Stimulated activated CD4-positive, alpha-beta T cell treated with anti-CD3 and anti-CD28 coated beads, Interleukin-2, amount 100 ng/mL, for 4 hours (primary cell): ENCODE measurements at regions not wholly inside any gene's neighbourhood (a gene's known extent, or its start where the extent isn't known, plus 50 kb on each side); places are given as distances from the start of the nearest gene placed in this dataset.
"Not testable (repeated sequence)": the region's sequence is repeated elsewhere in the genome, so short reads cannot be mapped to it uniquely, and the experiment has no call there.

Experiments used
- DNase-seq: peaks from one replicate; pipeline ENCODE4 v3.0.0-alpha.2; 2020; ENCODE audit warnings: low read depth

DNA sequence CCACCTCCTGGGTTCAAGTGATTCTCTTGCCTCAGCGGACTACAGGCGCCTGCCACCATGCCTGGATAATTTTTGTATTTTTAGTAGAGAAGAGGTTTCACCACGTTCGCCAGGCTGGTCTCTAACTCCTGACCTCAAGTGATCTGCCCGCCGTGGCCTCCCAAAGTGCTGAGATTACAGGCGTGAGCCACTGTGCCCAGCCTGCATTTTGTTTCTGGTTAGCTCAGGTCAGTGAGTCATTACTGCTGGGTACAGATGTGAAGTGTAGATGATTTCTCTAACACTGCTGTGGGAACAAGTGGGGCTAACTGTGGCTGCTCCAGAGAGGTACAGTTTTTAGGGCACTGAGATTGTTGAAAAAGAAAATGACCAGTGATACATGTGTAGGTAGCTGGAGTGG, 188.6 kb downstream of the PRL start:
- DNase-seq: no peak

DNA sequence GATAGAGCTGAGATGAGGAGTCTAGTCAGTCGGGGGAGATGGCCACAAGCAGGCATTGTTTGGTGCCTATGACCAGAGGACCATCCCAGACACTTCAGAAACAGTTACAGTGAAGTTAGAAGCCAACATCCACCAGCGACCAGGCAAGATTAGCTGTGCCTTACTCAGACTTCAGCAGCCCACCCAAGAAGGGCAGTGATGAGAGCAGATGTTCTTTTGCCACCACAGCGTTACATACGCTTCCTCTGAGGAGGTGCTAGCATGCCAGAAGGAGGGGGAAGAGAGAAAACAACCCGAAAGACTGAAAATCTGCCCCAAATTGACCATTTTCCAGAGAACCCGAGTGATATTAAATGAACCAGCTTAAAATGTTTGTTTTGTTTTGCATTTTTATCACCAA, 186.8 kb downstream of the PRL start:
- DNase-seq: no peak

DNA sequence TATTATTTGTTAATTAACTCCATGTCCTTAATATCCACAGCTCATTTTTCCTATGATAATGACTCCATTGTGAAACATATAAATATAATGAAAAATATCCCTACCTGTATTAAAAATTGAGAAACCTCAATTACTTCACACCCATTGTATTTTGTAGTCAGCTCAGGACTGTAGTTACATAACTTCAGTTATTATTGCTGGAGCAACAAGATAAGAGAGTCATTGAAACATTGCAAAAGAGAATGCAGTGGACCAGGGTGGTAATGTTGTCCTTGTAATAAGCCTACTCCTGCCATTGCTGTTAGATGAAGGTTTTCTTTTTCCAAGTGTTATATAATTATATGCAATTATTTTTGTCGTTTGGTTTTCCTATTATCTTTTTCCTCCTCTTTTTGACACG, 184.4 kb downstream of the PRL start:
- DNase-seq: no peak

DNA sequence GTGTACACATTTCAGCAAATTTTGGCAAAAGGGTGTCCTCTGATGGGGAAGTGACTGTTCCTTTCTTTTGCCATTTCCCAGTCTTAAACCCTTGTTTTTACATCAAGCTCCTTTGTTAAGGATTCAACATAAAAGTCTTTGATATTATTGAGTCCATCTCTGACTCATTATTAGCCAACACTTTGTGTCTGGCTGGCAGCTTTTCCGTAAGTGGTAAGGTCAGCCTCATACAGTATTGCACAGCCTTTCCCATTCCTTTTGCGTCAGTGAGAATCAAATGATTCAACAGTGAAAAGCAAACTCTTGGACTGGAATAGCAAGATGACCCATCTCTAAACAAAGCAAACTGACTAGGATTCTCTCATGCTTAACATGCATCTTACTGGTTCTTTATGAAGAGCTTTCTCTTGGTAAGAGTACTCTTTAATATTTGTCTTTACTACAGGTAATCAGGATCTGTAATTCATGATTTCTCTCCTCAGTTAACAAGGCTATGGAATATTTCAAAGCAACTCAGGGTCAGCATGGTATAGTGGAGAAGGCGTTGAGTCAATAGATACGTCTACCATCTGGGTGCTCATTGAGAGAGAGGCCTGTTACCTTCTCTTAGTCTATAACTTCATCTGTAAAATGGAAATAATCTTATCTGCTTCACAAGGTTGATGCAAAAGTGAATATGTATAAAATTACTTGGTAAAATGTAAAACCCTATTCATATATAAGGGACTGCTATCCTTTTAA, 183.6 kb downstream of the PRL start:
- no peak for DNase-seq

DNA sequence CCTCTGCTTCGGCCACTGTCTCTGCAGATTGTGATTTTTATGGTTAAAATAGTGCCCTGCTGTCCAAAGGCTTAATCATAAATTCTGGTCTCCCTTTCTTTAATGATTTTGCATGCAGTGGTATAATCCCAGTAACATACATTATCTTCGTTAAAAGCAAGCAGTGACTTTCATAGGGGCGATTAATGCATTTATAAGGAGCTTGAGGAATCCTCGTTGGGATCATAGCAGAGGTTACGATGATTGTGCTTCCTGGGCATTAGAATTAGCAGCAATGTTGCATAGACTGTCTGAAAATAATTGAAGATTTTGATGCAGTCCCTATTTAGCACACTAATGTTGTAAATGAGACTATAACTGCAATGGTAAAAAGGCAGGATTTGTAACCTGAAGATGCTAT, 181.3 kb downstream of the PRL start:
- no peak for DNase-seq

DNA sequence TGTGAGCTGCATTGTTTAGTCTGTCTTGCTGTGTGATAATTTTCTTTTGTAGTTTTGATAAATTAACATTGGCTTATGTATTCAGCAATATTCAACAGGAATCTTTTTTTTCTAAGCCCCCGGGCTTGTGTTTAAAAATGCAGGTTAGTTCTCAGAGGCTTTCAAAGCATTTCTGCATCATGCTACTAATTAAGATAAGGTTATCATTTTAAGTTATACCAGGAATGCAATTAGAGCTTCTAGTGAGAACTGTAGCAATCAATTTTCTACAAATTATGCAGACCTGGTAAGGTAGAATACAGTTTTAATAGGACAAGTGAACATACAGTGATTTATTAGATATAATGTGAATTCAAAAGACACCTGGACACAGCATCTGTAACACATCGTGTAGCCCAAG, 179.2 kb downstream of the PRL start:
- DNase-seq: no peak

DNA sequence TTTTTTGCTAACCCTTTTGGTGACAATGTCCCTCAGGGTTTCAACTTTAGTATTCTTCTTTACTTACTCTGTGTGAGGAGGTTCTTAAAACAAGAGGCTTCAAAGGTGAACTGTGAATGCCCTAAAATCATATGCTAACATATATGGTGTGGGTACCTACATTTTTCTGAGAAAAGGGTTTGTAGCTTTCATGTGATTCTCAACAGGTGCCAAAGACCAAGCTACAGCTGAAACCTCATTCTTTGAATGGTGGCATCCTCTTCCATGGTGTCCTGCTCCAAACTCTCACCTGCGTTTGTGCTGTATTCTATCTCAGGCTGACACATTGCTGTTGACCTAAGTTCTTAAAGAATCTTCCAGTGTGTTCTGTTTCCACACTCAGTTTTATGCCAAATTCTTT, 177.3 kb downstream of the PRL start:
- no peak for DNase-seq

DNA sequence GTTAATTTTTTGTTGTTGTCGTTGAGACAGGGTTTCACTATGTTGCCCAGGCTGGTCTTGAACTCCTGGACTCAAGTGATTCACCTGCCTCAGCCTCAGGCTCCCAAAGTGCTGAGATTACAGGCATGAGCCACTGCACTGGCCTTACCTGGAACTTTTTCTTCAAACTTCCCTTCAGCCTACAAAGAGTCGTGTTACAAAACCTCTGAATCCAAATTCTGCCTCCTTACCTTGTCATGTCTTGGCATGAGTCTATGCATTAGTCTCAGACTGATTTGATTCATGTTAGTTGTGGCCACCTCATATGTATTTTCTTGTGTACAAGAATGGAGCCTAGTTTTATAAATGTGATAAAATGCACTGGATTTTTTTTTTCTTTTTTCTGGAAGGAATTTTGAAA, 172.1 kb downstream of the PRL start:
- no peak for DNase-seq

DNA sequence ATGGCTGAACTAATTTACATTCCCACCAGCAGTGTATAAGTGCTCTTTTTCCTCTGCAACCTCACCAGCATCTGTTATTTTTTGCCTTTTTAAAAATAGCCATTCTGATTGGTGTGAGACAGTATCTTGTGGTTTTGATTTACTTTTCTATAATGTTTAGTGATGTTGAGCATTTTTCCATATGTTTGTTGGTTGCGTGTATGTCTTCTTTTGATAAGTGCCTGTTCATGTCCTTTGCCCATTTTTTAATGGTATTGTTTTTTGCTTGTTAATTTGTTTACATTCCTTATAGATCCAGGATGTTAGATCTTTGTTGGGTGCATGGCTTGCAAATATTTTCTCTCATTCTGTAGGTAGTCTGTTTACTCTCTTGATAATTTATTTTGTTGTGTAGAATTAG, 169.9 kb downstream of the PRL start:
- DNase-seq: no peak

DNA sequence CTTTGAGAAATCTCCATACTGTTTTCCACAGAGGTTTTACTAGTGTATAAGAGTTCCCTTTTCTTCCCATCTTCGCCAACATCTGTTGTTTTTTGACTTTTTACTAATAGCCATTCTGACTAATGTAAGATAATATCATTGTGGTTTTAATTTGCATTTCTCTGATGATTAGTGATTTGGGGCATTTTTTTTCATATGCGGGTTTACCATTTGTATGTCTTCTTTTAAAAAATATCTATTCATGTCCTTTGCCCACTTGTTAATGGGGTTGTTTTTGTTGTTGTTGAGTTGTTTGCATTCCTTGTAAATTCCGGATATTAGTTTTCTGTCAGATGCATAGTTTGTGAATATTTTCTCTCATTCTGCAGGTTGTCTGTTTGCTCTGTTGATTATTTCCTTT, 167.1 kb downstream of the PRL start:
- no peak for DNase-seq

DNA sequence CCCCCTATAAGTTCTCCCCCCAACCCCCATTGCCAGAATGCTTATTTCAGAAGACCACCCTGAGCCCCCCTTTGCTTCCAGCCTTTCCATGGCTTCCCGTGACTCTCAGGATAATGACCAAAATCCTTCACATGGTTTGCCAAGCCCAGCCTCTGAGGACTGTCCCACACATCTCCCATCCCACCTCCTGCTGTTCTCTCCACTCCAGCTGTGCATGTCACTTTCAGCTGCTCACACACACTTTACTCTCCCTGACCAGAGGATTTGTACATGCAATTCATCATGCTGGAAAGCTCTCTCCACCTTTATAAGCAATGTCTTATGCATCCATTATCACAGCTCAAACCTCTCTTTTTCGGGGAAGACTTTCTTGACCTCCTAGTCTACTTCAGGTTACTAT, 164.2 kb downstream of the PRL start:
- no peak for DNase-seq

DNA sequence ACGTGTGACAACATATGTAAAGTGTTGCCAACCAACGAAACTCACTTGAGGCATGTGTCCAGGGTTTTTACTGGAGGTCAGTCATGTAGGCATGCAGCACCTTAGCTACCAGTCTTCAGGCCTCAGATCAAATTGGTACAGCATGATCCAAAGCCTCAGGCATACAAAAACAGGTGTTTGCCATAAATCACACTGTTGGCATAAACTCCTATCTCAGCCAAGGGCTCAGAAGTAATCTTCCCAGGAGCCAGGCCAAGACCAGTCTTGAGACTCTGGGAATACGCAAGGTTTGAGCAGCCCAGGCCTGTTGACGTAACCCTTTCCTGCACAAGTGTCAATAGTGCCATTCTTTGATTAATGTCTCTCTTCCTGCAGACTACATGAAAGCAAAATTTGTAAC, 163.5 kb downstream of the PRL start:
- DNase-seq: no peak

DNA sequence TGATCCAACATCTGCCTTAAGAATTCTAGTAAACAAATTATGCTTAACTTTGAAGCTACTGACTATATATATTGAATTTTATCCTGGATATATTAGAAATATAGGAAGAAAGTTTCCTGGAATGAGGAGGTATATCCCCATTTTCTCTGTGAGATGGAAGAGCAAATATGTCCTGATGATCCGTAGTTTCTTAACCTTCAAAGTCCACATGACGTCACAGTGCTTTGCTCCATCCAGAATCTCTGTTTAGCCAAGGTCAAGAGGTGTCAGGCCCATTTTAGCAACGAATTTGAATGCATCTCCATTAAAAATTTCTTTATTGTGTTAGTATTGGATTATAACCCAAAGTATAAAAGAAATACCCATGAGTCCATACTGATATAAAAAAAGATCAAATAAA, 162.5 kb downstream of the PRL start:
- no peak for DNase-seq

DNA sequence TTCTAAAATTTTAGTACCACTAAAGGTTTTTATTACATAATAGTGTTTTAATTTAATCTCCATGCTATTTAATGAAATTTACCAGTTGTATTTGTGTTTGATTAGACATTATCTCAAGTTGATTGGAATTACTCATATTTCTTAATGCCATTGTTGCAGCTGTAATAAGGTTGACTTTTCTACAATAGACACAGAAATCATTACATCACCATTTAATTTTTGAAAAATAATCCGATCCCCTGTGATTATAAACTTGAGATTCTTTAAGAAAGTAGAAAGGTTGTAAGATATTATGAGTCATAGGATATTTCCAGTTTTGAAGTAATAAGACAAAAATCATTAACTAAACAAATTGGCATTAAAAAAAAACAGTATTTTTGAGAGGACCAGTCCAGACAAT, 161.4 kb downstream of the PRL start:
- no peak for DNase-seq

DNA sequence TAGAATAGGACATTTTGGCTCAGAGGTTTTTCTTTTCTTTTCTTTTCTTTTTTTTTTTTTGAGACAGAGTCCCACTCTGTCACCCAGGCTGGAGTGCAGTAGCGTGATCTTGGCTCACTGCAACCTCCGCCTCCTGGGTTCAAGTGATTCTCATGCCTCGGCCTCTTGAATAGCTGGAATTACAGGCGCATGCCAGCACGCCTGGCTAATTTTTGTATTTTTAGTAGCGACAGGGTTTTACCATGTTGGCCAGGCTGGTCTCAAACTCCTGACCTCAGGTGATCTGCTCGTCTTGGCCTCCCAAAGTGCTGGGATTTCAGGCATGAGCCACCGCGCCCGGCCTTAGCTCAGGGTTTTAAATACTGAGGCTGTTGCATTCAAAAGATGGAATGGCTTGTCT, 156.1 kb downstream of the PRL start:
- DNase-seq: not testable (repeated sequence)

DNA sequence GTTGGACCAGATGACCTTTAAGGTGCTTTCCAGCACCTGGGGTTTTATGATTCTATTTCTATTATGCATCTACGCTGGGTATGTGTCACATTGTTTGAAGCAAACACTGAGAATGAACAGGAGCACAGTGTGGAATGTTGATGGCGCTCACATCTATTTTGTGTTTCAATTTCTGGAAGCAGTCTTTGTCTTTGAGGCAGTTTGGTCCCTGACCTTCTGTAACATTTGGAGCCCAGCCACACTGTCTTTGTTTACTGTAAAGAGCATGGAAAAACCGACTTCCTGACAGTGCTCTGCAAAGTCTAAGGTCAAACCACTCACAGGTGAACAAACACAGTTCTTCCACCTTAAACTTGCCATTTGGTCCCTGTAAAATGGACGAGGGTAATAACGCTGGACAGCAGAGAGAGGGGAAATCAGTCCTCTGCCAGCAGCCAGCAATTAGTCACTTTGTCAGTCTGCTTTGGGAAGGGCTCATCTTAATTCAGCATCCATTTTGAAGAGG, 155.5 kb downstream of the PRL start:
- DNase-seq: no peak

DNA sequence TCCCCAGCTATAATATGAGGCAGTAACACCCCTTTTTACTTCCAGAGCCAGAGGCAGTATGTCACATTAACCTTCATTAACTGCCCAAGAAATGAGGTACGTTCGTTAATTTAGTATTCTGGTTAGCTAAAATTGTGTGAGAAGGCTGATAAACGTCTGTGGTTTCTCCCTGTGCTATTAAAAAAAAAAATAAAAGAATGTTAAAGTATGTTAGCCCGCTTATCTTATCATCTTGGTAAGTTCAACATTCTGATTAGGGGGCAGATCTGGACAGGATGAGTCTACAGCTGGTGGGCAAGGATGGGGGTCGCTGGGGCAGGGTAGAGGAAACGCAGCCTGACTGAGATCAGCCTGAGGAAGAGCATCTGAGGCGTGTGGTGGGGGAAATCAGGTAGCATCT, 154.0 kb downstream of the PRL start:
- DNase-seq: no peak

DNA sequence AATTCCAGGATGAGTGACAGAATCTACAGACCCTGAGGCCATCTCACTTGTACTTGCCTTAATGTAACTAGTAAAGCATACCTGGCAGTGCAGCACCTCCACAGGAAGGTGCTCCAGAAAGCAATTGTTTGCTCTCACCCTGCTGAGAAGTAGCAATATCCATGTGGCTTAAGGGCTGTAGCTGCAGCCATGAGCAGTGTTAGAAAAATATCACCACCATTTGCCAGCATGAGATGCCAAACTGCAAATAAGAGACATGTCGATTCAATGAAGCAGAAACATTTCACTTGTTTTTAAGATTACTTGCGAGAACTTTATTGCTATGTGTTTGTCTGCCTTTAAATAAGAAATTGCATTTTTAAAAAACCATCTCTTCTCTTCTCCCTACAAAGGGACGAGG, 151.5 kb downstream of the PRL start:
- no peak for DNase-seq

DNA sequence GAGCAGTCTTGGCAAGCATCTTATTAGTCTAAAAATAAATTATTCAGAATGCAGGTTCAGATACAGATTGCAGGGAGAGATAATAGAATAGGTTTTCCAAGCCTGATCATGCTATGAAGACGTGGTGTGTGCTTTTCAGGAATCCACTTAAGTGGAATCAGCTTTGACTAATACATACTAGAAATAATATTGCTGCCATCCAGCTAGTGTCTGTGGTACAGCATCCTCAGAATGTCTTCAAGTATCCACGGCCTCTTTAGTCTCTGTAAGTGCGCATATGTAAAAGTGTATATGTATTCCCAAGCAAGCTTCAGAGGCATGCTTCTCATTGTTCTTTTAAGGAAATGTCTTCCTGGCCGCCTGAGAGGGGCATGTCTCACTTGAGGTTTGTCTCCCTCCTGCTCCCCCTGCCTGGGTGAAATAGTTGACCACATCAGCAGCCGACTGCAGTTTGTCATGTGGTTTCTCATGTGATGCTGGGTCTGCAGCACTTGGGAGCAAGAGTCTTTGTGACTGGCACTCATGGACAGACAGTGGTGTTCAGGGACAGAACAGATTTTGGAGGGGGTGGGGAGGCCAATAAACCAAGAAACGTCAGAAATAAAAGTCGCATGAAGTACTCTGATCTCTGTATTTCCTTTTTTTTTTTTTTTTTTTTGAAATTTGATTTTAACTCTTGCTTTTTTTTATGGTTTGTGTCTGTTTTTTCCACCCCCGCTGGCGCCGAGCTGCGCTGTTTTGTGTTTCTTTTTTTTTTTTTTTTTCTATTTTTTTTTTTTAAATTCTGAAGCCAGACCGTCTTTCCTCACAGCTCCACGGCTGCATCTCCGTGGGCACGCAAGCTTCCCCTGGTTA, 150.8 kb downstream of the PRL start:
- no peak for DNase-seq

DNA sequence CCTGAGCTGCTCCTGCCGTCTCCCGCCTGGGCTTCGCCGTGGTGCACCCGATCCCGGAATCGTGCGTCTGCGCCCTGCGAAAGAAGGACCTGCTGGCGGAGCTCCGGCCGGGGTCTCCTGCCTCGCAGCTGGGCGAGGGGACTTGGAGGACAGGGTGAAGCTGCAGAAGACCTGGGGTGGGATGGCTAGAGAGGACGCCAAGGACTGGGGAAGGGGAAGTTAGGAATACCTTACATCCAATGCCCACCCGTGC, 150.2 kb downstream of the PRL start:
- DNase-seq: no peak

DNA sequence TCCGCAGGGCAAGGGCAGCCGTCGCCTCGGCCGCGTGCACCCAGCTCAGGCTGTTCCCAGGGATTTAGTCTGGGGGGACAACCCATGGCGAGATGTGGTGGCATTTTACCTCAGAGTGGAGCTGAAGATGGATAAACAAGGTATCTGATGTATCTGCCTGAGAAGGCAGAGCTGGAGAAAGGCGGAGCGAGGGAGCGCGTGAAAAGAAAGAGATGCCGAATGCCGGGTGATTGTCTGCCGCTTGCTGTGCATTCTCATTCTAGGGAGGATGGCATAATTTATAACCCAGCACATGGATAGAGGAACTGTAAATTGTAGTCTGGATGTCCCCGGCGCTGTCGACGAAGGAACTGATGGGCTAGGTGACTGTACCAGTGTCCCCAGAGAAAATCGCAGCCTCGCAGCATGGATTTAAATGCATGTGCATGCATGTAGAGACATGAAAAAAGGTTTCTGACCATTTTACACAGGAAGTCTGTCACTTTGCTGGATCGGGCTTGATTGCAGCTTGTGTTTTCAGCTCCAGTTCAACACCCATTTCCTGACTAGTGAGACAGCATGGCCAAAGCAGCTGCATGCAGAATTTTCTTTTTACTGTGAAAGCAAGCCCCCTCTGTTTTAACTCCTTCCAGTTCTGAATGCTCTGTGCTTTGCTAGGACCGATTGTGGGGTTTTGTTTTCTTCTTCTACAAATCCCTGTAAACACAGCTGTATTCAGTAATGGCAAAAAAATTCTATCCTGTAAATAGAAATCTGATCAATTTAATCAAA, 149.7 kb downstream of the PRL start:
- DNase-seq: no peak

DNA sequence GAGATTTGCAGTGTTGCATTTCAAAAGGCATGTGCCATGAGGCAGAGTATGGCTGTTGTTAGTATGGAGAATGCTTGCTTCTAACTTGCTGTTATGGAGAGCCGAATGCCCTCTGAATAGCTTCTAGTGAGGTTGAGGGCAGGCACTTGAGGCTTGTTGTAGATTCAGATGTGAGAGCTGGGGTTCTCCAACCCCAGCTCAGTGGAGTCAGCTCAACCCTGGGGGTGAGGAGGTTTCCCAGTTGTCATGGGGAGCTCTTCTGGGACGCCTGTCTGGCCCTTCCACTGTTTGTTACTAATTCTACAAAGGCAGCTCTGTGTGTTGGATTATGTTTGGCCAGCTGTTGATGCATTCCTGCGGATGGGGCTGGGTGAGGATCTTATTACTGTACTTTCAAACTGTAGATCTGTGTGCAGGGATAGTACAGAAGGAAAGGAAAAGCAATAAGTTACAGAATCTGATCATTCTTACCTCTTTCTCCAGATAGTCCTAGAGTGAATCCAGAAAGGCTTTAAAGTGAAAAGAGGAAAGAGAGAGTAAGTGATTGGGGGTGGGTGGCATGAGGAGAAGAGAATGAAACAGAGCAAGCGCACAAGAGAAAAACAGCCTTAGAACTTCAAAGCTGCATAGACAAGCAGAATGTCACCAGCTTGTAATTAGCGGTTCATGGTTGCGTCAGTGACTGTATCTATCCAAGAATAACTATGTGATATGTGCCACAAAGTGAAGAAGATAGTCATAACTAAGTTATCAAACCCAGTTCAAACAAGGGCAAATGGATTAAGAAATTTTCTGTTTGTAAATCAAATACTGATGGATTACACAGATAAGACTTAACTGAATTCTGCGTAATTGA, 148.7 kb downstream of the PRL start:
- no peak for DNase-seq
